Stomach (tissue), 4 donors: ENCODE measurements at regions not wholly inside any gene's neighbourhood (a gene's known extent, or its start where the extent isn't known, plus 50 kb on each side); places are given as distances from the start of the nearest gene placed in this dataset.

Experiments used
- CTCF ChIP-seq, 7 experiments: fragments of 450-650 bp in 4 of 7; fragments of 200-600 bp in 3 of 7; sonication (generic) in 3 of 7; IDR thresholded peaks; one replicate each; pipeline ENCODE4 v1.5.1; 2016 to 2019; ENCODE audit warnings: antibody characterized with exemption in 7 of 7, control low read depth in 2 of 7, mild to moderate bottlenecking in 1 of 7
- POLR2A ChIP-seq, 4 donors: fragments of 450-650 bp; IDR thresholded peaks; one replicate each; pipeline ENCODE4 v1.6.1; 2016; ENCODE audit warnings: antibody characterized with exemption in 4 of 4, control low read depth in 2 of 4, mild to moderate bottlenecking in 1 of 4, moderate library complexity in 1 of 4

DNA sequence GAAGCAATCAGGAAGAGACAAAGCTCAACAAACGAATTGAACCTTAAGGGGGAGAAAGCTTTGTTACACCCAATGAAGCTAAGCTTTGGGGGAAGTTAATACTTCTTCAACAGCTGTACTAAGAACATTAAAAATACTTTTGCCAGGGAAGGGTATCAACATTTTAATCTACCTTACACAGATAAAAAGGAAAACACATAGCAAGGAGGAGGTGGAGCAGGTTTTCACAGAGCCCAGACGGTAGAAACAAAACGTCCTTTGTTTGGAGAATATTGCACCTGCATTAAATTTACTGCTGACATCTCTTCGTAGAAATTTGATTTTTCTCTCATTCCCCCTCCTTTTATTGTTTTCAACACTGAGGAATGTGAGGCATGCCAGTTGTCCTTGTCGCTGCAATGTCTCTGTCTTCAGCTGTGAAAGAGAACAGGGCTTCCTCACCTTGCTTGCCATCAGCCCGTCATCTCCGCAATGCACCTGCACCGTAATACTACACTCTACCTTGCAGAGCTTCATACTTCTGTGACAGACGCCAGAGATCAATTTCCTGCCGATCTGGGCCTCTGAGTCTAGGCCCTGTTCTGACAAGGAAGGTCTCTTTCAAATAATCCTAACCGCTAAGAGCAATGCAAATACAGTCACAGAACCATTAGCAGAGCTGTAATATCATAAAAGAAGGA lies 270.8 kb downstream of the SPRY2 start:
- TF ChIP-seq CTCF (IDR thresholded peaks at IDR 0.05) (no peak), POLR2A (IDR thresholded peaks at IDR 0.05) (no peak)
